GM18498 (cell line): ENCODE measurements at regions not wholly inside any gene's neighbourhood (a gene's known extent, or its start where the extent isn't known, plus 50 kb on each side); places are given as distances from the start of the nearest gene placed in this dataset.

Experiments used
- ATAC-seq: cut with Tn5 transposase; IDR thresholded peaks from one replicate; pipeline ENCODE4 v1.9.1; 2021; ENCODE audit warnings: mild to moderate bottlenecking, moderate library complexity; ENCODE audit not compliant: unreplicated experiment

GRCh38 chr13:34589581-34589980 is 352.5 kb upstream of the NBEA start:
- no peak for ATAC-seq

GRCh38 chr13:34591129-34591528 is 350.9 kb upstream of the NBEA start:
- ATAC-seq = no peak

GRCh38 chr13:34591900-34592529 is 350.1 kb upstream of the NBEA start:
- no peak for ATAC-seq

DNA sequence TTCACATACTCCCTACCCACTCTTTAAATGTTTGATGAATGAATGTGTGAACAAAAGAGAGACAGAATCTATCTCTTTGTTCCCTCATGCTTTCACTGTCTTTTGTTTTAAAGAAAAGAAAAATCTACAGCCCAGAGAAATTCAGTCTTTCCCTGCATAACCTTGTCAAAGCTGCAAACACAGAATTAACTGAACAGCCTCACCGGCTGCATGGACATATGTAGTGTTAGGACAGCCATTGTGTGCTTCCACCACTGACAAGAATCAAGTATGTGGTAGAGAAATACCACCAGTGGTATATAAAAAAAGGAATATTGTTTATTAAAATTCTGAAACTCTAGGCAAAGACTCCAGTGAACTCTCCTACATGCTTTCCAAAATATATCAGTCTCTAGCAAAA is 348.4 kb upstream of the NBEA start:
- no peak for ATAC-seq

DNA sequence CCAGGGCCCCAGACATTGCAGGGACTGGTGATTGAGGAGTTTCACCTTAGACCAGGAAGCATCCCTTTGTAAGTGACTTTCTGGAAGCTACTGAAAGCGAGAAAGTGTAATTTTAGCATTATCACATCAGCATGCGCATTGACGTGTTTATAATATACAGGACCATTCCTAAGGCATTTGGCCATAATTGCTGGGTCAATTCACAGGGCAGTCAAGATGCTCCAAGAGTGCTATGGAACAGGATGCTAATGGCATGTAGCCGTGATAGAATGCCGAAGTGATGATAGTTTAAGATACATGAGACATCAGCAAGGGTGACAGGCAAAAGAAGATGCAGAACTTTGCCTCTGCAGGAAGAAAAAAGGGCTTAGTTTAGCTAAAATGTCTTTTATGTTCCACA is 347.6 kb upstream of the NBEA start:
- no peak for ATAC-seq

- ATAC-seq = no peak
These were observed 333.7 kb upstream of the NBEA start for GRCh38 chr13:34608331-34608730.

- ATAC-seq = no peak
These were observed 330.4 kb upstream of the NBEA start for GRCh38 chr13:34611671-34612070.

DNA sequence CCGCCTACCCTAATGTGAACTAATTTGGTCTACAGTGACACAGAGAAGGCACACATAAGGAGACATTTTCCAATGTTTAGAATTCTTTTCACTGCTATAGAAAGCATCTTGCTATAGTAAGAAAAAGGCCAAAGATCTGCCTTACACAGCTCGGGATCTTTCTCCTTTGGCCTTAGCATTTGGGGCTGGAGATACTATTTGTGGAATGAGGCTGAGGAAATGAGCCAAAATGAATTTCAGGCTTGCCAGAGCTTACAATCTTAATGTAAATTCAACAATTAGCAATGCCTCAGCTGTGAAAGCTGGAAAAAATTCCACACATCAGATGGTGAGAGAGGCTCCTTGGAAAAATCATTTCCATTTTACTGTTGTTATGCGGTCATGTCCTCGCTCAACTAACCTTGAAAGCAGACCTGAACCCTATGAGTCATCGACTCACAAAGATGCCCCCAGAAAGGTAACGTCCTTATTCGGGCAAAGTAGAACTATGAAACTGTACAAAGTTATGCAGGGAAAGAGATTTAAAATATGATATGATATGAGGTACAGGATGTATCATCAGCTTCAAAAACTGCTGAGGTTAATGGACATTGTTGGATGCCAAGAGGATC is 324.5 kb upstream of the NBEA start:
- ATAC-seq = no peak

GRCh38 chr13:34618654-34619053 is 323.4 kb upstream of the NBEA start:
- no peak for ATAC-seq

DNA sequence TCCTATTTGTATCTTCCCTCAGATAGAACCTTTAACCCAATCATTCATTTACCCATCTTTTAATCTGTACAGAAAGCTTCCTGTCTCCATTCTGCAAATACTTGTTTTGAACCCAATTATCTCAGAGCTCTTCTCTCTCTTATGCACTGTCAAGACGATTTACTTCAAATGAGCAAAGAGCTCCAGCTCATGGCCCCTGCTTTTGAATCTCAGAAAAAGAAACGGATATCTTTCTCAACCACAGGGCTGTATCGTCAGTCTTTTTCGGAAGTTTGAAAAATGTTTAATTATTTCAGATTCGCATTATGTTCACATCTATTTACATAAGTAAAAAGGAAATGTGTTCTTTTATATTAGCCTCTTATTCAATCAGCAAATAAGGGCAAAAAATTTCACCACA is 322.7 kb upstream of the NBEA start:
- ATAC-seq = no peak

- no peak for ATAC-seq
These were observed 321.8 kb upstream of the NBEA start for GRCh38 chr13:34620074-34620850.

DNA sequence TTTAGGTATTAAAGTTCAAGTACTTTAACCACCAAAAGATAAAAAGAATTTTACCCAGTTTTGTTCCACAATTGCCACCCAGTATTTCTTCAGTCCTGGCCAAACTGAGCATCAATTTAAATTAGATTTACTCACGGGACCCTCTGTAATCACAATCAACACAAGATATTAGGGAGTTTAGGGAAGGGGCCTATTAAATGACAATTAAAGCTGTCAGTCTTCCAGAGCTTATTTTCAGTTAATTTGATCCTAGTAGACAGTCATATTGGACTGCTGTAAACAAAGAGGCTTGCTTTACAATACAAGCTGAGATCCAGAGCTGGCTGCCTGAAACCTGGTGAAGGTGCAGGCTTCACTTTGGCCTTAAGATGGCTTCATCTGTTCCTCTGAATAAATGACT is 321.2 kb upstream of the NBEA start:
- ATAC-seq = no peak

GRCh38 chr13:34623331-34623730 is 318.7 kb upstream of the NBEA start:
- ATAC-seq = no peak

DNA sequence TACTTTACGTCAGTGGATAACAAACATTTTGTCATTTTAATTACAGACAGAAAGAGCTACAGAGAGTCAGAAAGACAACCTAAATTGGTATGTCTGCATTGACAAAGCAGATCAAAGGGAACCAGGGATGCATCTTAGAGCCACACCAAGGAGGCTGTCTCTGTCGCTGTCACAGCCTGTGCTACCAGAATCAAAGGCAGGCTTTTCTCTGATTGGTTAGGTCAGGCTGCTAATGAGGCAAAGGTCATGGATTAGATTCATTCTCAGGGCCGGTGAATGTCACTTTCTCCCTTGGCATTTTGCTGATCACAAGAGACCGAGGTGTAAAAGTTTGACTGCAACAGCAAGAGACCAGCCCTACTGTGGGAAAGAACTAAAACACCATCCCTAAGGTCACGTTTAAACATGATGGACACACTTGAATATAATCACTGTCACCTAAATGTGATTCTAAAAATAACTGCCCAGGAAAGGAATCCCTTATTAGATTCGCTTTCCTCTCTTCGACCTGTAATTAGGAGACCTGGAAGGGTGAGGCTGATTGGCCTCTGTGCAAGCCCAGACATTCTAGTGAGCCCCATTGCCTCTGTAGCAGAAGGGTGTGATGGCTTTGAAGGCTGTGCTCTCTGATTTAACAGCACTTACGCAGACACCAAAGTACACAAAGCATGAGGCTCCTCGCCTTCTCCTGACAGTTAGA is 314.4 kb upstream of the NBEA start:
- ATAC-seq = no peak

DNA sequence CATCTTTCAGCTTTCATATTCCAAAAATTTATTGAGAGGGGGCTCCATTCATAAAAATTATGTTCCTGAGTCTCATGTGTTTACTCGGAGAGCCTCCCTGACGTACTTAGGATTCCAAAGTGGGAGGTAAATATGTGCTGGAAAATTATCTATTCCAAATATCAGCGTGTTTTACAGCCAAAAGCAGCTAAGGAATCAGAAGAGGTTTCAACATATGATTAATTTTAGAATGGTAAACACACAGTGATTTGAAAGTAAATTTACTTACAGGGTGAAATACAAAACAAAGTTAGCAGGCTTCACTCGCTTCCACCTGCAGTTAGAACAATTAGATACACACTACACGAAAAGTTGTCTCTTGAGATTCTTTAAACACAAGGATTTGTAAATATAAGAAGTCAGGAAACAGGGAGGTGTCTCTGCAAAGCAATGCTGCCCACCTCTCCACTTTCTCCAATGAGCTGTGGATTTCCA is 313.8 kb upstream of the NBEA start:
- no peak for ATAC-seq

DNA sequence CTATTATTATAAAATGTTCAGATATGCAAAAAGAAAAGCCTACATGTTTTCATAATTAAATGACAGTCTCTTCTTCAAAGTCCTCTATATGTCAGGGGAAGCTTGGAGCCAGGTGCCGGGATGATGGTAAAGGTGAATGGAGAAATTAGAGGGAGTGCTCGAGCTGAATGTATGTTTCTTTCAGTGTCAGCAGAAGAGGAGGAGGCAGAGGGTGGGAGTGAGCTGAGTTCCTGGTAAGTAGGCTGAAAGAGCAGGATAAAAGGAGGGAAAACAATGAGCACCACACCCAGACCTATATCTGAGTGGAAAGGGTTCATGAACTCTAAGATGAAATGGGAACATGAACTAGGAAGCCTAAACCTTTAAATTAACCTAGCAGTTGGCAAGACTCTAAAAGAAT is 307.6 kb upstream of the NBEA start:
- ATAC-seq = no peak

DNA sequence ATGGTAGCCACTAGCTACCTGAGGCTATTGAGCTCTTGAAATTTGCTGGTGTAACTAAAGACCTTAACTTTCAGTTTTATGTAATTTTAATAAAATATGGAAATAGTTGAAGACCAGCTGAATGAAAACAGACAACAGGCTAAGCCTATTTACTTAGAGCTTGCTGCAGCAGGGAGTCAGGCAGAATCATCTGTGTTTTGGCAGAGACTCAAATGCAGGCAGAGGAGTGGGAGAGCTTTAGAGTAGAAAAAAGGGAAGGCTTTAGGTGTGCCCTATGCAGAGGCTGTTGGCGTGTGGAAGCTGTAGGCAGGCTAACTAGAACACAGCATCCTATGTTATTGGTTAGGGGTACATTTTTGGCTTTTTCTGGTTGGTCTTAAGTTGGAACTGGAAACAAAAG is 304.9 kb upstream of the NBEA start:
- no peak for ATAC-seq

GRCh38 chr13:34637636-34638035 is 304.4 kb upstream of the NBEA start:
- ATAC-seq = no peak

GRCh38 chr13:34638897-34639296 is 303.2 kb upstream of the NBEA start:
- no peak for ATAC-seq

DNA sequence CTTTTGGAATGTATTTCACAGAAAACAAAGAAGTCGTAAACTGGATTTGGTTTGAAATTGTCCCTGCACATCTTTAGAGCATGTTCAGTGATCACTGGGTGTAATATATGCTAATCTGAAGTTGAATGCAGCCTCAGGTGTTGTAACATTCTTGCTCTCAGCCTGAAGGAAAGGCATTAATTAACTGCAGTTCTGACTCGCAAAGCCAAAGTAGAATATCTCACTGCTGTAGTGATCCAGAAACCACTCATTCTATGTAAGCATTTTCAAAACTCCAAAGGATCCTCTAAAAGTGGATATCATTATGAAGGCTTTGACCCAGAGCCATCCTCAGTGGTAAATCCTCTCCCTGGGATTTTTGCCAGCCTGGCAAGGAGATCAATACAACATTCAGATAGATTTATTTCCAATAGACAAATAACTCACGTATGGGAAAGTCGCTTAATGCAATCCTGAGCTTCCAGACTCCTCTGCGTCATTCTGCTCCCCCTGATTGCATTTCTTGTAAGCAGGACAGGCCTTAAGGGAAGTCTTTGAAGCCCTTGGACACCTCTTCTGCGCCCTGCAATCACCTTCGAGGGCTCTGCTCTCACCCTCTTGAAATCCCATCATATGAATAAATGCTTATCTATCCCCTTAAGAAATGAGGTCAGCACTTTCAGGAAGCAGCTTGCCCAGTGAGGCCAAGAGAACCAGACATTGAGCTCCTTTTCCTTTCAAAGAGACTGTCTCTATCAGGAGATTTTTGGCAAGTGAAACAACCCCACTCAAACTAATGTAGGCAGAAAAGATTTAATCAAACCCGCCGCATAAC is 301.7 kb upstream of the NBEA start:
- no peak for ATAC-seq

GRCh38 chr13:34640993-34641330 is 301.1 kb upstream of the NBEA start:
- ATAC-seq = no peak
